HG03060 (cell line): ENCODE measurements at regions not wholly inside any gene's neighbourhood (a gene's known extent, or its start where the extent isn't known, plus 50 kb on each side); places are given as distances from the start of the nearest gene placed in this dataset.
"Not testable (repeated sequence)": the region's sequence is repeated elsewhere in the genome, so short reads cannot be mapped to it uniquely, and the experiment has no call there.

Experiments used
- ATAC-seq: cut with Tn5 transposase; IDR thresholded peaks from one replicate; pipeline ENCODE4 v1.9.1; 2021; ENCODE audit warnings: low read depth, moderate number of reproducible peaks; ENCODE audit not compliant: unreplicated experiment

DNA sequence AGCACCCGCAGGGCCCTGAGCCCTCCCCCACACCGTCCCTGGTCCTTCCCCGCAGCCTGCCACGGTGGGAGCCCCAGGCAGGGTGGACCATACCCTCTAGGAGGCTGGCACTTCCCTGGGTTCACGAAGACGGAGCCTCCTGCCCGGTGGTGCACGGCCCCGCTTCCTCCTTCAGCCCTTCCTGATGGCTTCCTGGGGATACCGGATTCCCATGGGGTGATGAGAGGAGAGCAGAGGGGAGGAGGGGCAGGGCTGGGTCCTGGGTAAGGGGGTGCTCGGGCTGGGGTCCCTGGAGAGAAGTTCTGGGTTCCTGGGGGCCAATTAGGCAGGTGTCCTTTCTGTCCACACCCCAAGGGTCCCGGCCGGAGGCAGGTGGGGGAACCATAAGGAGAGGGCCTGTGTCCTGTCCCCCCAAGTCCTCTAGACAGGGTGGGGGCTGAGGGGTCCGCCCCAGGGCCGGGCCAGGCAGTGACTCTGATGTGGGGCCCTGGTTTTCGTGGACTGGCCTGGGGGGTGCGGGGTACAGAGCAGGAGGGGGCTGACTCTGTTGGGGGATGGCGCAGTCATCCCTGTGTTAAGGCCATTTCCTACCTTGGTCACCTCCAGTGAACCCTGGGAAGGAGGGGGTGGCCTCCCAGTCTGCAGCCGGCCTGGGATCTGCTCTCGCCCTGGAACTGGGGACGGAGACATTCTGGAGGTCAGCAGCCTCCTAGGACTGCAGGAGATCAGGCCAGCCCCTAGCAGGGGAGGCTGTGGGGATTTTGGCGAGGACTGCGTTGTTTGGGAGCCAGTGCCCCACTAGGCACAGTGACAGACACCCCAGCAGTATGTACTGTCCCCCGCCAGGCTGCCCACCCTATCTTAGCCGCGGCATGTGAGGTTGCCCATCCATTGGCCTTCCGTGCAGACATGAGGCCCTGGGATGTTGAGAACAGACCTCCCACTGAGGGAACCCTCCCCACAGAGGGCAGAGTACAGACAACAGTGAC, 366.4 kb downstream of the TMEM121 start:
- not testable (repeated sequence) for ATAC-seq

- not testable (repeated sequence) for ATAC-seq
Measured at GRCh38 chr14:105893686-105894085, 367.3 kb downstream of the TMEM121 start.

DNA sequence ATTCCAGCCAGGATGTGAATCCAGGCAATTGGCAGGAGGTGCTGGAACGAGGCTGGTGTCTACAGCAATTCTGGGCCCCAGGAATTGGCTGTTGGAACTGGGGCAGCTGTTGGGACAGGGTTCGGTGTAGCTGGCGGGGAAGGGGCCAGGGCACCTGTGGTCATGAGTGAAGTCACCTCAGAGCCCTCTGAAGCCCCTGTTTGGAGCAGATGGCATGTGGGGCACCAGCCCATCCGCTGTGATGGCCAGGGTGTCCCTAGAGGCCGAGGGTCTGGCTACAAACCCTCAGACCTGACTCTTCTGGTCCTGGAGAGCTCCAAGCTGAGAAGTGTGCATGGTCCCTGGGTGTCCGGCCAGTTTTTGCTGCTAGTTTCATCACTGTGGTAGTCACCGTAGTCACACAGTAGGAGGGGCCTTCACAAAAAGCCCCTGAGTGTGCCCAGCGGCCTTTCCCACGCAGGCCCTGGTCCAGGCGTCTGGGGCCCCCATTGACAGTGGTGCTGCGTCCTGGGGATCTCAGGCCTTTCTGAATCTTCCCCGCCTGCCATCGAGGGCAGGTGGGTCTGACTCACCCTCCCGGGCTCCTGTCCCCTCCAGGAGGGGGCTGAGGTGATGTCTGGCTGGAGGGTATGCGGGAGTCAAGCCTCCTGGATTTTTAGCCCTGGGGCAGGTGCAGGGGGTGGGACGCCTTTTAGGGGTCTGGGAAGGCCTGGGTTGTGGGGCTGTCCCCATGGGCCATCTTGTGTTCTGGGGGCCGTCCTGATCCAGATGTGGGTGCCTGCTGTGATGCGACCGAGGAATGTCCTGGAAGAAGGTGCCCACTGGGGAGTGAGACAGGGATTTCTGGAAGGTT, 368.0 kb downstream of the TMEM121 start:
- no peak for ATAC-seq

- no peak for ATAC-seq
Measured at GRCh38 chr14:105894978-105895881, 368.8 kb downstream of the TMEM121 start.

DNA sequence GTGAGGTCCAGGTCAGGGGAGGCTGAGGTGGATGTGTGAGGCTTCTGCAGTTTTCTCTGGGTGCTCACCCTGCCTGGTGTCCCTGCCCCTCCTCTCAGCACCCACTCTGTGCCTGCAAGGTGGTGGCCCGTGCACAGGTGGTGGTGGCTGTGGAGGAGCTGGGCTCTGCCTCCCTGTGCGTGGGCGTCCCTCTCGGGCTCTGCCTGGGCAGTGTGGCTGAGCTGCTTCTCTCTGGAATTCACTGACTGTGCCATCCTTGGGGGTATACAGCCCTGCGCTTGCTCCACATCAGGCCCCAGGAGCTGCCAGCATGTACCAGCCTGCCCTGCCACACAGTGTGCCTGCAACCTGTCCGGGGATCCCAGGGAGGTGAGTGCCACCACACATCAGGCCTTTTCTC, 369.8 kb downstream of the TMEM121 start:
- ATAC-seq, result not testable (repeated sequence)

GRCh38 chr14:105896961-105897724, 370.8 kb downstream of the TMEM121 start:
- ATAC-seq, result not testable (repeated sequence)

DNA sequence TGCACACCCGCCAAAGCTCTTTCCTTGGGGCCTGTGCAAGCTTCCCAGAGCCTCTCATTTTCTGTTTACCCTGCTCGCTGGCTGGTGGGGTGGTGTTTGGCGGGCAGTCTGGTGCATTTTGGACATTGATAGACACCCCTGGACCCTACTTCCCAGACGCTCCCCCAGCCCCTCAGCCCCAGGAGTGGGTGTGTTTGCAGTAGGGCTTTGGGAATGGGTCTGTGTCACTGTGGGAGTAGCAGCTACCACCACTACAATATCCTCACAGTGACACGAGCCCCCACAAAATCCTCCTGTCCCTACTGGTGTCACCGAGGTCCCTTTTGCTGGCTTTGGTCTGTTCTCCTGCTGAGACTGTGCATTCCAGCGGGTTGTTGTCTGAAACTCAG, 371.3 kb downstream of the TMEM121 start:
- no peak for ATAC-seq

GRCh38 chr14:105898482-105899010, 372.2 kb downstream of the TMEM121 start:
- no peak for ATAC-seq

- ATAC-seq, result no peak
Measured at GRCh38 chr14:105899071-105899641, 372.8 kb downstream of the TMEM121 start.

- no peak for ATAC-seq
Measured at GRCh38 chr14:105899657-105900397, 373.4 kb downstream of the TMEM121 start.

DNA sequence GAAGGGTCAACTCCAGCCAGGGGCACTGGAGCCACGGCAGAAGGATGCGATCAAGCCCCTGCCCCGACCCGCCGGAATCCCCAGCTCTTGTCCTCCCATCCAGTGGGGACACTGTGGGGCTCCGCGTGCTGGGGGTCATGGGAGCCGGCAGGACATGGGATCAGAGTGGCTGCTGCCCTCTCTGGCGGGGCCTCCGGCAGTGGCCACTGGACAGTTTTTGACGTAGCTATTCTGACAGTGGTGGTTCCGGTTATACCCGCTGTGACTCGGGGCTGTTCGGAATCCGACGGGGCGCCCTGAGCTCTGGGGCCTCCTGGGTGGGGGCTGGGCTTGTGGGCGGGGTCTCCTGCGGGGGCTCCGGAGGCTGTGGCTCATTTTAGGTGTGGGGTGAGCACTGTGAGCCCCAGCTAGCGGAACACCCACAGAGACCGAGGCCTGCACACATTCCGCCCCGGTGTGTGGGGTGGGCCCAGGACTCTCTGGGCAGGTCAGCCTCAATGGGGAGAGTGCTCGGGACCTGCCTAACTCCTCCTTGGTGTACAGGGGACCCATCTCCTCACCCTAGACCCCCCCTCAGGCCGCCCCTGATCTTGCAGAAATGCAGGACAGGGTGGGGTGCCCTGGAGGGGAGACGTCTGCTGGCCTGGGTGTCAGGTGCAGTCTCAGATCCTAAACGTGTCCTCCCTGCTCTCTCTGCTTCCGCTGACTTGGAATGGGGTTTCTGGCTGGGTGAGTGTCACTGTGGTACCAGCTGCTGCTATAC, 374.2 kb downstream of the TMEM121 start:
- ATAC-seq, result no peak

DNA sequence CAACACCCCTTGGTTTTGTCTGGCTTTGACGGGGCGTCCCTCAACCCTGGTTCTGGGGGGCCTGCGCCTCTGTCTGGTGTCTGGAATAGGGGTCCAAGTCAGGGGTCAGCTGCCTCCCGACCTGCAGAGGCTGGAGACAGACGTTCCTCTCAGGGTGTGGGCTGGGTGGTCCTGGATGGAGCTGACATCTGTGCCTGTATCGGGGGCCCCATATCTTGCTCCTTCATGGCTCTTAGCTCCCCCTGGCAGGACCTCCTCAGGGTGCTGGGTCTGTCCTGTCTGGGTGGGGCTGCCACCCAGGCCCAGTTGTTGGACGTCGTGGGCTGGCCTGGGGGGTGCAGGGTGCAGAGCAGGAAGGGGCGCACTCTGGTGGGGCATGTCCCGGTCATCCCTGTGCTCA, 374.8 kb downstream of the TMEM121 start:
- no peak for ATAC-seq

GRCh38 chr14:105902131-105902898, 375.9 kb downstream of the TMEM121 start:
- no peak for ATAC-seq

- not testable (repeated sequence) for ATAC-seq
Measured at GRCh38 chr14:105902899-105903165, 376.4 kb downstream of the TMEM121 start.

DNA sequence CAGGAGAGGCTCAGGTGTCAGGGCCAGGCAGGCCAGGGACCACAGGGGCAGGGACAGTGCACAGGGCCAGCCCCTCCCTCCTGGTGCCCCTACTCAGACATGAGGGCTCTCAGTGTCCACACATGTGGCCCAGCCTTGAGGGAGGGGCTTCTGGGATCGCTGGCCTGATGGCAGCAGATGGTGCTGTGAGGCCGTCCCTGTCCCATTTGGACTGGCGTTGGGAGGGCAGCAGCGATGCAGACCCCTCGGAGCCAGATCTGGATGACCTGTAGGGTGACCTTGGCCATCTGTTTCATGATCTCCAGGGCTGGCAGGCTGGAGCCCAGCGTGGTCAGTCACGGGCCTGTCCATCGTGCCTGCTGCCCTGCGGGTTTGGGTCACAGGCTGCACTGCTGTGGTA, 377.6 kb downstream of the TMEM121 start:
- ATAC-seq, result no peak

GRCh38 chr14:105904379-105904778, 378.0 kb downstream of the TMEM121 start:
- no peak for ATAC-seq

- no peak for ATAC-seq
Measured at GRCh38 chr14:105905456-105905855, 379.1 kb downstream of the TMEM121 start.
